ENCODE measurements at regions not wholly inside any gene's neighbourhood (a gene's known extent, or its start where the extent isn't known, plus 50 kb on each side); places are given as distances from the start of the nearest gene placed in this dataset.

DNA sequence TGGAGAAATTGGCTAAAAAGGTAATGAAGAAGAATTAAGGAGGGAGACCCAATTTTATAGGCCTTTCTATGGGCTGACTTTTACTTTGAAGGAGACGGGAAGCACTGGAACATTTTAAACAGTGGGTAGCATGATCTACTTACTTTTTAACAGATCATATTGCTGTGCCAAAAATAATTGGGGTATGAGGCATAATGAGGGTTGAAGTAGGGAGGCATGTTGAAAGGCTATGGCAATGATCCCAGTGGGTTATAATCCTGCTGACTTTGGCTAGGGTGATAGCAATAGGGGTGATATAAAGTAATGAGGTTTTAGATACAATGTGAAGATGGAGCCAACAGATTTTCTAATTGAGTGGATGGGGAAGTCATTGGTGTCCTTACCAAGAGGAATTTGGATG, 73.2 kb downstream of the GPR37 start:
- TF ChIP-seq GATA2 (IDR thresholded peaks at IDR 0.05; ENCODE audit: low read depth, low read length) (no peak), GATA3 (IDR thresholded peaks at IDR 0.05; ENCODE audit: low read depth, low read length) (no peak)

Data from SH-SY5Y (cell line).